ENCODE measurements at regions not wholly inside any gene's neighbourhood (a gene's known extent, or its start where the extent isn't known, plus 50 kb on each side); places are given as distances from the start of the nearest gene placed in this dataset.
"Not testable (repeated sequence)": the region's sequence is repeated elsewhere in the genome, so short reads cannot be mapped to it uniquely, and the experiment has no call there.

GRCh38 chrX:153260468-153260867, 61.1 kb downstream of the PNMA6F start:
- TF ChIP-seq CTCF, POLR2A, POLR2AphosphoS5 (IDR thresholded peaks at IDR 0.05): not testable (repeated sequence)

Measured in breast epithelium (tissue), 3 donors.